Suprapubic skin (tissue), 3 donors: ENCODE measurements at regions not wholly inside any gene's neighbourhood (a gene's known extent, or its start where the extent isn't known, plus 50 kb on each side); places are given as distances from the start of the nearest gene placed in this dataset.

ENCODE experiments used
- POLR2A ChIP-seq, 2 donors: fragments of 450-650 bp; IDR thresholded peaks; one replicate each; pipeline ENCODE4 v1.6.1; 2017; ENCODE audit warnings: antibody characterized with exemption in 2 of 2, mild to moderate bottlenecking in 2 of 2, moderate library complexity in 2 of 2
- TF ChIP-seq, protein P1 (sequence below), 2 donors: fragments of 200-600 bp in 1 of 2; fragments of 450-650 bp in 1 of 2; sonication (generic) in 1 of 2; IDR thresholded peaks; one replicate each; pipeline ENCODE4 v1.5.1; 2016 to 2019; ENCODE audit warnings: antibody characterized with exemption in 2 of 2, mild to moderate bottlenecking in 1 of 2, moderate library complexity in 1 of 2

DNA sequence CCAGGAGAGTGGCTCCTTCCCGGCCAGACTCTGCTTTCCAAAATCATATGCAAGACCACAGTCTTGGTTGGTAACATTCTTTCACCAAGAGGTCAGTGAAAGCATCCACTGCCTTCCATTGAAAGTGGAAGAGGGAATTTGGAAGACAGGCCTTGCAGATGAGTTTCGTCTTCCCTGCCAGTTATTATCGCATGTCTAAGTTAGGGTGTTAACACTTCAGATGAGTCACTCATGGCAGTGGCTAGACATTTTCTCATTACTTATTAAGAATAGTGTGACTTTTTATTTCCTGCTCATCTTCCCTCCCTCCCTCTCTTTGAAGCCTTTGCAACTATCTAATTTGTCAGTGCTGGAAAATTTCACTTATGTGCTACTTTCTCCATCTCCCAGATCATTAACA is 102.9 kb upstream of the EPB41L3 start:
- TF ChIP-seq, protein P1, sequence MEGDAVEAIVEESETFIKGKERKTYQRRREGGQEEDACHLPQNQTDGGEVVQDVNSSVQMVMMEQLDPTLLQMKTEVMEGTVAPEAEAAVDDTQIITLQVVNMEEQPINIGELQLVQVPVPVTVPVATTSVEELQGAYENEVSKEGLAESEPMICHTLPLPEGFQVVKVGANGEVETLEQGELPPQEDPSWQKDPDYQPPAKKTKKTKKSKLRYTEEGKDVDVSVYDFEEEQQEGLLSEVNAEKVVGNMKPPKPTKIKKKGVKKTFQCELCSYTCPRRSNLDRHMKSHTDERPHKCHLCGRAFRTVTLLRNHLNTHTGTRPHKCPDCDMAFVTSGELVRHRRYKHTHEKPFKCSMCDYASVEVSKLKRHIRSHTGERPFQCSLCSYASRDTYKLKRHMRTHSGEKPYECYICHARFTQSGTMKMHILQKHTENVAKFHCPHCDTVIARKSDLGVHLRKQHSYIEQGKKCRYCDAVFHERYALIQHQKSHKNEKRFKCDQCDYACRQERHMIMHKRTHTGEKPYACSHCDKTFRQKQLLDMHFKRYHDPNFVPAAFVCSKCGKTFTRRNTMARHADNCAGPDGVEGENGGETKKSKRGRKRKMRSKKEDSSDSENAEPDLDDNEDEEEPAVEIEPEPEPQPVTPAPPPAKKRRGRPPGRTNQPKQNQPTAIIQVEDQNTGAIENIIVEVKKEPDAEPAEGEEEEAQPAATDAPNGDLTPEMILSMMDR (IDR thresholded peaks at IDR 0.05): no peak
- no peak for TF ChIP-seq POLR2A (IDR thresholded peaks at IDR 0.05)
